ENCODE measurements at regions not wholly inside any gene's neighbourhood (a gene's known extent, or its start where the extent isn't known, plus 50 kb on each side); places are given as distances from the start of the nearest gene placed in this dataset.
"Not testable (repeated sequence)": the region's sequence is repeated elsewhere in the genome, so short reads cannot be mapped to it uniquely, and the experiment has no call there.

GRCh38 chr4:104269603-104270002 is 225.1 kb downstream of the CXXC4 start:
- not testable (repeated sequence) for TF ChIP-seq CTCF, POLR2A (IDR thresholded peaks at IDR 0.05)
